Fibroblast of the aortic adventitia (primary cell): ENCODE measurements at regions not wholly inside any gene's neighbourhood (a gene's known extent, or its start where the extent isn't known, plus 50 kb on each side); places are given as distances from the start of the nearest gene placed in this dataset.

Experiments used
- DNase-seq: peaks from one replicate; pipeline ENCODE4 v3.0.0-alpha.2; 2010; ENCODE audit warnings: low read depth
- H3K4me3 ChIP-seq: 2 replicates; pipeline ENCODE4 v1.5.1; 2011; ENCODE audit warnings: low read depth, mild to moderate bottlenecking, control low read depth, low read length, moderate library complexity
- CTCF ChIP-seq: IDR thresholded peaks from 2 replicates; pipeline ENCODE4 v1.5.1; 2011; ENCODE audit warnings: mild to moderate bottlenecking, low read length, control low read depth, inconsistent platforms; ENCODE audit not compliant: insufficient read depth

- TF ChIP-seq CTCF, result no peak
- no peak overlapping the region for H3K4me3 ChIP-seq
- no peak for DNase-seq
Measured at GRCh38 chr2:161020437-161020836, 139.8 kb upstream of the TANK start.

GRCh38 chr2:161028581-161028980 is 131.6 kb upstream of the TANK start:
- H3K4me3 ChIP-seq, result no peak overlapping the region
- TF ChIP-seq CTCF, result no peak
- DNase-seq, result no peak

- no peak overlapping the region for H3K4me3 ChIP-seq
- no peak for TF ChIP-seq CTCF
- DNase-seq, result no peak
Measured at GRCh38 chr2:161029321-161029720, 130.9 kb upstream of the TANK start.

GRCh38 chr2:161030260-161031063 is 129.8 kb upstream of the TANK start:
- DNase-seq, result peak; percentile 99
- TF ChIP-seq CTCF, result no peak
- no peak overlapping the region for H3K4me3 ChIP-seq

- no peak for DNase-seq
- no peak overlapping the region for H3K4me3 ChIP-seq
- no peak for TF ChIP-seq CTCF
Measured at GRCh38 chr2:161031511-161031910, 128.7 kb upstream of the TANK start.

GRCh38 chr2:161032635-161033034 is 127.6 kb upstream of the TANK start:
- no peak overlapping the region for H3K4me3 ChIP-seq
- DNase-seq, result no peak
- TF ChIP-seq CTCF, result no peak
